HEK293 (cell line): ENCODE measurements at regions not wholly inside any gene's neighbourhood (a gene's known extent, or its start where the extent isn't known, plus 50 kb on each side); places are given as distances from the start of the nearest gene placed in this dataset.

Experiments used
- HOXC10 ChIP-seq: sonication (generic); formaldehyde crosslinking; IDR thresholded peaks from 2 replicates; pipeline ENCODE4 v1.8.1; 2023; ENCODE audit warnings: mild to moderate bottlenecking, missing genetic modification reagents
- IKZF3 ChIP-seq: fragments of 450-650 bp; IDR thresholded peaks from 2 replicates; pipeline ENCODE4 v1.5.0; 2018; ENCODE audit warnings: missing biosample characterization, mild to moderate bottlenecking, missing genetic modification characterization, moderate library complexity
- SCRT1 ChIP-seq: fragments of 450-650 bp; formaldehyde crosslinking; IDR thresholded peaks from 2 replicates; pipeline ENCODE4 v1.5.1; 2016; ENCODE audit warnings: missing biosample characterization, missing genetic modification characterization, borderline replicate concordance
- SETDB1 ChIP-seq: IDR thresholded peaks from one replicate; pipeline ENCODE4 v1.6.1; 2017; ENCODE audit warnings: mild to moderate bottlenecking, low read length, moderate library complexity, mixed read lengths; ENCODE audit not compliant: insufficient read length
- WT1 ChIP-seq: fragments of 450-650 bp; formaldehyde crosslinking; IDR thresholded peaks from 2 replicates; pipeline ENCODE4 v1.5.1; 2016; ENCODE audit warnings: missing biosample characterization, missing genetic modification characterization
- ZBTB17 ChIP-seq: fragments of 450-650 bp; formaldehyde crosslinking; IDR thresholded peaks from 2 replicates; pipeline ENCODE4 v1.5.1; 2016; ENCODE audit warnings: missing biosample characterization, missing genetic modification characterization
- ZBTB48 ChIP-seq: fragments of 450-650 bp; formaldehyde crosslinking; IDR thresholded peaks from 2 replicates; pipeline ENCODE4 v1.5.1; 2016; ENCODE audit warnings: missing biosample characterization, missing genetic modification characterization
- ZIC2 ChIP-seq: fragments of 450-650 bp; formaldehyde crosslinking; IDR thresholded peaks from 2 replicates; pipeline ENCODE4 v1.5.1; 2016; ENCODE audit warnings: missing biosample characterization, missing genetic modification characterization
- ZNF157 ChIP-seq: fragments of 450-650 bp; formaldehyde crosslinking; IDR thresholded peaks from 2 replicates; pipeline ENCODE4 v1.5.1; 2016; ENCODE audit warnings: missing biosample characterization, missing genetic modification characterization
- ZNF169 ChIP-seq: fragments of 450-650 bp; formaldehyde crosslinking; IDR thresholded peaks from 2 replicates; pipeline ENCODE4 v1.5.1; 2016; ENCODE audit warnings: missing biosample characterization, missing genetic modification characterization
- ZNF184 ChIP-seq: fragments of 450-650 bp; IDR thresholded peaks from 2 replicates; pipeline ENCODE4 v1.5.1; 2018; ENCODE audit warnings: missing biosample characterization, mild to moderate bottlenecking, missing genetic modification characterization
- ZNF19 ChIP-seq: fragments of 450-650 bp; formaldehyde crosslinking; IDR thresholded peaks from 2 replicates; pipeline ENCODE4; 2016; ENCODE audit warnings: missing biosample characterization, missing genetic modification characterization, low read depth
- ZNF280D ChIP-seq: fragments of 450-650 bp; formaldehyde crosslinking; IDR thresholded peaks from 2 replicates; pipeline ENCODE4 v1.5.1; 2016; ENCODE audit warnings: missing biosample characterization, missing genetic modification characterization
- ZNF518A ChIP-seq: fragments of 450-650 bp; formaldehyde crosslinking; conservative IDR thresholded peaks from 2 replicates; pipeline ENCODE4 v1.5.1; 2016; ENCODE audit warnings: low read depth, missing biosample characterization, missing genetic modification characterization
- ZNF529 ChIP-seq: fragments of 450-650 bp; formaldehyde crosslinking; IDR thresholded peaks from 2 replicates; pipeline ENCODE4 v1.5.1; 2017; ENCODE audit warnings: missing genetic modification characterization, missing biosample characterization; ENCODE audit not compliant: insufficient replicate concordance
- ZNF530 ChIP-seq: fragments of 450-650 bp; formaldehyde crosslinking; IDR thresholded peaks from 2 replicates; pipeline ENCODE4 v1.5.1; 2016; ENCODE audit warnings: low read depth, missing biosample characterization, missing genetic modification characterization
- ZNF555 ChIP-seq: fragments of 450-650 bp; formaldehyde crosslinking; conservative IDR thresholded peaks from 2 replicates; pipeline ENCODE4 v1.5.1; 2017; ENCODE audit warnings: missing biosample characterization, mild to moderate bottlenecking, missing genetic modification characterization, inconsistent platforms
- ZNF624 ChIP-seq: fragments of 450-650 bp; formaldehyde crosslinking; IDR thresholded peaks from 2 replicates; pipeline ENCODE4 v1.5.1; 2017; ENCODE audit warnings: missing biosample characterization, missing genetic modification characterization
- ZNF639 ChIP-seq: fragments of 450-650 bp; formaldehyde crosslinking; IDR thresholded peaks from 2 replicates; pipeline ENCODE4 v1.5.1; 2016; ENCODE audit warnings: missing biosample characterization, missing genetic modification characterization
- ZNF658 ChIP-seq: fragments of 450-650 bp; formaldehyde crosslinking; IDR thresholded peaks from 2 replicates; pipeline ENCODE4; 2016; ENCODE audit warnings: missing biosample characterization, missing genetic modification characterization
- ZNF837 ChIP-seq: fragments of 450-650 bp; formaldehyde crosslinking; IDR thresholded peaks from 2 replicates; pipeline ENCODE4 v1.5.1; 2016; ENCODE audit warnings: missing biosample characterization, missing genetic modification characterization
- TF ChIP-seq, protein P1 (sequence below): fragments of 450-650 bp; formaldehyde crosslinking; IDR thresholded peaks from 2 replicates; pipeline ENCODE4 v1.5.1; 2016; ENCODE audit warnings: missing biosample characterization, missing genetic modification characterization
- TF ChIP-seq, protein P2 (sequence below): fragments of 450-650 bp; formaldehyde crosslinking; IDR thresholded peaks from 2 replicates; pipeline ENCODE4 v1.5.1; 2016; ENCODE audit warnings: missing biosample characterization, missing genetic modification characterization
- TF ChIP-seq, protein P3 (sequence below): fragments of 450-650 bp; formaldehyde crosslinking; IDR thresholded peaks from 2 replicates; pipeline ENCODE4 v1.5.1; 2016; ENCODE audit warnings: missing biosample characterization, missing genetic modification characterization, low read depth

DNA sequence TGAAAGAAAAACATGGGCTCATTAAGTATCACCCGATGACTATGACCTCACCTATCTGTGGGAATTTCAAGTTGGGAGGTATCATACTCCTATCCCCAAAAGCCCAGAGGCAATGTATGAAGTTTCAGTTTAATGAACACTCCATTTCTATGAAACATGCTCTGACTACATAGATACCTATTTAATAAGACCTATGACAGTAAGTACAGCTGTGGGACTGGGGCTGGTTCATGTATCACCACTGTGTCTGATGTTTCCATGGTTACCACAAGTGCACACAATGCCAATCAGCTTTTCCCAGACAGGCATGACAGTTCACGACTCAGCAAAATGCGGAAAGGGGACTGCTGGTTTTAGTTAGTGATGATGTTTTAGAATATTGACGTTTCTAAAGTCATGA is 167.7 kb downstream of the SIPA1L2 start (continued):
- TF ChIP-seq ZNF169 (tag by site-specific recombination) = no peak
- no peak for TF ChIP-seq SCRT1 (tag by site-specific recombination)
- TF ChIP-seq SETDB1 = no peak
- no peak for TF ChIP-seq ZNF658
- TF ChIP-seq WT1 (tag by site-specific recombination) = peak; percentile 59
- TF ChIP-seq ZNF184 (tag by site-specific recombination) = 0 out of 2 replicates have a peak, but pooled peaks have one; percentile 30
- no peak for TF ChIP-seq ZIC2 (tag by site-specific recombination)
- peak; percentile 55; the same call in 1 of the 2 replicates for TF ChIP-seq ZBTB17 (tag by site-specific recombination)
- TF ChIP-seq, protein P1, sequence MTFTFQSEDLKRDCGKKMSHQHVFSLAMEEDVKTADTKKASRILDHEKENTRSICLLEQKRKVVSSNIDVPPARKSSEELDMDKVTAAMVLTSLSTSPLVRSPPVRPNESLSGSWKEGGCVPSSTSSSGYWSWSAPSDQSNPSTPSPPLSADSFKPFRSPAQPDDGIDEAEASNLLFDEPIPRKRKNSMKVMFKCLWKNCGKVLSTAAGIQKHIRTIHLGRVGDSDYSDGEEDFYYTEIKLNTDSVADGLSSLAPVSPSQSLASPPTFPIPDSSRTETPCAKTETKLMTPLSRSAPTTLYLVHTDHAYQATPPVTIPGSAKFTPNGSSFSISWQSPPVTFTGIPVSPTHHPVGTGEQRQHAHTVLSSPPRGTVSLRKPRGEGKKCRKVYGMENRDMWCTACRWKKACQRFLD = no peak
- no peak for TF ChIP-seq ZNF555 (tag by site-specific recombination)
- TF ChIP-seq ZNF529 (tag by site-specific recombination) = no peak
- no peak for TF ChIP-seq ZNF518A
- no peak for TF ChIP-seq ZBTB48 (tag by site-specific recombination)
- TF ChIP-seq ZNF530 = no peak
- TF ChIP-seq IKZF3 (tag by site-specific recombination) = no peak
- TF ChIP-seq ZNF157 = no peak
- no peak for TF ChIP-seq ZNF639 (tag by site-specific recombination)
- TF ChIP-seq ZNF624 = no peak
- no peak for TF ChIP-seq ZNF19
- TF ChIP-seq, protein P2, sequence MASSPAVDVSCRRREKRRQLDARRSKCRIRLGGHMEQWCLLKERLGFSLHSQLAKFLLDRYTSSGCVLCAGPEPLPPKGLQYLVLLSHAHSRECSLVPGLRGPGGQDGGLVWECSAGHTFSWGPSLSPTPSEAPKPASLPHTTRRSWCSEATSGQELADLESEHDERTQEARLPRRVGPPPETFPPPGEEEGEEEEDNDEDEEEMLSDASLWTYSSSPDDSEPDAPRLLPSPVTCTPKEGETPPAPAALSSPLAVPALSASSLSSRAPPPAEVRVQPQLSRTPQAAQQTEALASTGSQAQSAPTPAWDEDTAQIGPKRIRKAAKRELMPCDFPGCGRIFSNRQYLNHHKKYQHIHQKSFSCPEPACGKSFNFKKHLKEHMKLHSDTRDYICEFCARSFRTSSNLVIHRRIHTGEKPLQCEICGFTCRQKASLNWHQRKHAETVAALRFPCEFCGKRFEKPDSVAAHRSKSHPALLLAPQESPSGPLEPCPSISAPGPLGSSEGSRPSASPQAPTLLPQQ (tag by site-specific recombination) = peak; percentile 49; the same call in 1 of the 2 replicates
- no peak for TF ChIP-seq ZNF280D (tag by site-specific recombination)
- TF ChIP-seq, protein P3, sequence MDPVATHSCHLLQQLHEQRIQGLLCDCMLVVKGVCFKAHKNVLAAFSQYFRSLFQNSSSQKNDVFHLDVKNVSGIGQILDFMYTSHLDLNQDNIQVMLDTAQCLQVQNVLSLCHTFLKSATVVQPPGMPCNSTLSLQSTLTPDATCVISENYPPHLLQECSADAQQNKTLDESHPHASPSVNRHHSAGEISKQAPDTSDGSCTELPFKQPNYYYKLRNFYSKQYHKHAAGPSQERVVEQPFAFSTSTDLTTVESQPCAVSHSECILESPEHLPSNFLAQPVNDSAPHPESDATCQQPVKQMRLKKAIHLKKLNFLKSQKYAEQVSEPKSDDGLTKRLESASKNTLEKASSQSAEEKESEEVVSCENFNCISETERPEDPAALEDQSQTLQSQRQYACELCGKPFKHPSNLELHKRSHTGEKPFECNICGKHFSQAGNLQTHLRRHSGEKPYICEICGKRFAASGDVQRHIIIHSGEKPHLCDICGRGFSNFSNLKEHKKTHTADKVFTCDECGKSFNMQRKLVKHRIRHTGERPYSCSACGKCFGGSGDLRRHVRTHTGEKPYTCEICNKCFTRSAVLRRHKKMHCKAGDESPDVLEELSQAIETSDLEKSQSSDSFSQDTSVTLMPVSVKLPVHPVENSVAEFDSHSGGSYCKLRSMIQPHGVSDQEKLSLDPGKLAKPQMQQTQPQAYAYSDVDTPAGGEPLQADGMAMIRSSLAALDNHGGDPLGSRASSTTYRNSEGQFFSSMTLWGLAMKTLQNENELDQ (tag by site-specific recombination) = no peak
- TF ChIP-seq ZNF837 = no peak
- no peak for TF ChIP-seq HOXC10 (CRISPR knock-in tag)
